HG03139 (cell line): ENCODE measurements at regions not wholly inside any gene's neighbourhood (a gene's known extent, or its start where the extent isn't known, plus 50 kb on each side); places are given as distances from the start of the nearest gene placed in this dataset.
"Not testable (repeated sequence)": the region's sequence is repeated elsewhere in the genome, so short reads cannot be mapped to it uniquely, and the experiment has no call there.

Source experiments
- ATAC-seq: cut with Tn5 transposase; IDR thresholded peaks from one replicate; pipeline ENCODE4 v1.9.1; 2021; ENCODE audit not compliant: unreplicated experiment

- ATAC-seq = not testable (repeated sequence)
Measured at GRCh38 chr2:5629510-5629909, 62.7 kb upstream of the SOX11 start.

DNA sequence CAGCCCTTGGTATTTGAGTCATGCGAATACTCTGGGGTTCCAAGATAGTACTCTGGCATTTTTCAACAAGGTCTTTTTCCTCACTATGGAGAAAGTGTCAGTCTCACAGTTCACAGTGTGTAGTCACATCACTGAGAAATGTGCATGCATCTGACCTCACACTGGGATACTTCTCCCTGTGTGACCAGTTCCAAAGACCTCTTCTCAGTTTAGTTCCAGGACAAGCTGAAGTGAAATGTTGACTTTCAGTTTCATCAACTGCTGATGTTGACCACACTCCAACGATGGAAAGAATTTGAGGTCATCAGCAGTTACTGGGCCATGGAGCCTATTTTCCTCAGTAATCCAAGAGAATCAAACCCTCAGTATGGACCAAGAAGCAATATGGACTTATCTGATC is 55.1 kb upstream of the SOX11 start:
- ATAC-seq = not testable (repeated sequence)
